A673 (cell line): ENCODE measurements at regions not wholly inside any gene's neighbourhood (a gene's known extent, or its start where the extent isn't known, plus 50 kb on each side); places are given as distances from the start of the nearest gene placed in this dataset.

Experiments used
- BruUV-seq: library from RNA; stranded (reverse); fragments of 400-500 nt; replicated peaks from 2 replicates; lab custom pipeline; 2021; lab: Mats Ljungman, UMichigan
- CTCF ChIA-PET: fragments of 300-600 bp; sonication (Branson Sonifier 250); formaldehyde crosslinking; loops from one replicate; lab custom pipeline; 2022; ENCODE audit warnings: antibody characterized with exemption; lab: Charles Lee
- POLR2A ChIA-PET: fragments of 300-600 bp; sonication (Branson Sonifier 250); formaldehyde crosslinking; loops from one replicate; lab custom pipeline; 2022; ENCODE audit warnings: antibody characterized with exemption; ENCODE audit not compliant: low non-redundant PET; lab: Charles Lee
- DNase-seq: peaks from one replicate; pipeline ENCODE4 v3.0.0-alpha.2; 2015; ENCODE audit warnings: low spot score
- H3K27ac ChIP-seq: fragments of 200-600 bp; sonication (generic); 2 replicates; pipeline ENCODE4 v1.5.1; 2016; ENCODE audit warnings: mixed run types, low read depth, mild to moderate bottlenecking, mixed read lengths, antibody characterized with exemption, low read length; ENCODE audit not compliant: poor library complexity, severe bottlenecking
- H3K27me3 ChIP-seq: fragments of 200-600 bp; sonication (generic); replicated peaks from 2 replicates; pipeline ENCODE4 v1.6.1; 2017; ENCODE audit warnings: mixed run types, low read depth, mild to moderate bottlenecking, mixed read lengths, antibody characterized with exemption, low read length; ENCODE audit not compliant: insufficient read depth, poor library complexity
- H3K36me3 ChIP-seq: fragments of 200-600 bp; sonication (generic); 2 replicates; pipeline ENCODE4 v1.6.1; 2016; ENCODE audit warnings: mixed run types, mild to moderate bottlenecking, mixed read lengths, antibody characterized with exemption, low read length; ENCODE audit not compliant: insufficient read depth, poor library complexity, severe bottlenecking
- H3K4me1 ChIP-seq: fragments of 200-600 bp; sonication (generic); 2 replicates; pipeline ENCODE4 v1.6.1; 2017; ENCODE audit warnings: mixed run types, mild to moderate bottlenecking, mixed read lengths, antibody characterized with exemption, low read length; ENCODE audit not compliant: insufficient read depth, poor library complexity, severe bottlenecking
- H3K4me3 ChIP-seq: fragments of 200-600 bp; sonication (generic); 2 replicates; pipeline ENCODE4 v1.5.1; 2016; ENCODE audit warnings: low read depth, mixed run types, mild to moderate bottlenecking, mixed read lengths, low read length; ENCODE audit not compliant: poor library complexity, severe bottlenecking
- H3K9me3 ChIP-seq: fragments of 200-600 bp; sonication (generic); 2 replicates; pipeline ENCODE4 v1.6.1; 2016; ENCODE audit warnings: mixed run types, low read depth, mild to moderate bottlenecking, mixed read lengths, antibody characterized with exemption, low read length; ENCODE audit not compliant: poor library complexity, severe bottlenecking
- CTCF ChIP-seq: fragments of 300-800, 200-600 bp; sonication (generic); conservative IDR thresholded peaks from 2 replicates; pipeline ENCODE4 v1.5.1; 2017; ENCODE audit warnings: low read depth, mild to moderate bottlenecking, antibody characterized with exemption, low read length, moderate library complexity, mixed read lengths
- EZH2 ChIP-seq: fragments of 200-600 bp; sonication (generic); IDR thresholded peaks from 2 replicates; pipeline ENCODE4 v1.6.1; 2017; ENCODE audit warnings: borderline replicate concordance, low read depth, mild to moderate bottlenecking, mixed read lengths, antibody characterized with exemption, low read length; ENCODE audit not compliant: poor library complexity, severe bottlenecking
- intact Hi-C: fragments of 100-400 bp; cut with micrococcal nuclease; formaldehyde crosslinking; loops from one replicate; pipeline ENCODE4 v1.10.0; 2022; ENCODE audit not compliant: unreplicated experiment

- no peak for DNase-seq
- Histone ChIP-seq H3K4me3 (no peak overlapping the region), H3K27ac (no peak overlapping the region), H3K36me3 (no peaks in the 10 kb centered on the region), H3K9me3 (no peaks in the 10 kb centered on the region), H3K4me1 (no peaks in the 10 kb centered on the region), H3K27me3 (peaks cover 12% of the 10 kb centered on the region)
- ChIA-PET CTCF (no interaction called here), POLR2A (no interaction called here)
- TF ChIP-seq EZH2 (no peak), CTCF (no peak)
- no TSS peak for BruUV-seq
- intact Hi-C loops: no loop called here
Observed at GRCh38 chr4:176849076-176849475, 56.4 kb upstream of the VEGFC start.

GRCh38 chr4:176850436-176850835 lies 57.7 kb upstream of the VEGFC start:
- Histone ChIP-seq H3K9me3 (no peaks in the 10 kb centered on the region), H3K4me1 (no peaks in the 10 kb centered on the region), H3K4me3 (no peak overlapping the region), H3K27ac (no peak overlapping the region), H3K27me3 (peaks cover 18% of the 10 kb centered on the region), H3K36me3 (no peaks in the 10 kb centered on the region)
- TF ChIP-seq EZH2 (no peak), CTCF (no peak)
- POLR2A ChIA-PET: no interaction called here
- intact Hi-C loops: no loop called here
- no TSS peak for BruUV-seq
- CTCF ChIA-PET: no interaction called here
- no peak for DNase-seq

GRCh38 chr4:176856421-176856820 lies 63.7 kb upstream of the VEGFC start:
- intact Hi-C loops: no loop called here
- no peak for TF ChIP-seq EZH2
- TF ChIP-seq CTCF: no peak
- Histone ChIP-seq H3K27me3 (peaks cover 17% of the 10 kb centered on the region), H3K27ac (no peak overlapping the region), H3K4me3 (no peak overlapping the region), H3K9me3 (no peaks in the 10 kb centered on the region), H3K4me1 (no peaks in the 10 kb centered on the region), H3K36me3 (no peaks in the 10 kb centered on the region)
- BruUV-seq: no TSS peak
- ChIA-PET CTCF (no interaction called here), POLR2A (no interaction called here)
- no peak for DNase-seq

- no TSS peak for BruUV-seq
- ChIA-PET POLR2A (no interaction called here), CTCF (no interaction called here)
Observed at GRCh38 chr4:176858839-176859238, 66.1 kb upstream of the VEGFC start.

More at GRCh38 chr4:176858839-176859238, 66.1 kb upstream of the VEGFC start:
- no peaks in the 10 kb centered on the region for H3K4me1 ChIP-seq
- DNase-seq: no peak
- H3K4me3 ChIP-seq: no peak overlapping the region
- peaks cover 18% of the 10 kb centered on the region for H3K27me3 ChIP-seq
- H3K36me3 ChIP-seq: no peaks in the 10 kb centered on the region
- no peak overlapping the region for H3K27ac ChIP-seq
- intact Hi-C loops: no loop called here
- TF ChIP-seq EZH2: no peak
- TF ChIP-seq CTCF: no peak
- H3K9me3 ChIP-seq: no peaks in the 10 kb centered on the region
